ENCODE measurements at regions not wholly inside any gene's neighbourhood (a gene's known extent, or its start where the extent isn't known, plus 50 kb on each side); places are given as distances from the start of the nearest gene placed in this dataset.

- Histone ChIP-seq H3K4me1 (ENCODE audit: control insufficient read depth, insufficient read depth, low read length) (no peaks in the 10 kb centered on the region), H3K27ac (ENCODE audit: extremely low read depth, low read depth, low read length) (no peak overlapping the region), H3K9me3 (ENCODE audit: control insufficient read depth, insufficient read depth, low read depth, low read length) (peaks cover 2% of the 10 kb centered on the region; the same call in 1 of the 2 replicates), H3K36me3 (ENCODE audit: control insufficient read depth in 2 of 2, insufficient read depth in 1 of 2, low read length in 2 of 2) (no peaks in the 10 kb centered on the region), H3K4me3 (ENCODE audit: low read depth, low read length) (no peak overlapping the region)
- no peak for TF ChIP-seq ZNF138 (tag by site-specific recombination; IDR thresholded peaks at IDR 0.05; ENCODE audit: borderline replicate concordance)
- TF ChIP-seq PRDM4 (tag by site-specific recombination; IDR thresholded peaks at IDR 0.05) = no peak
- TF ChIP-seq ZNF529 (tag by site-specific recombination; IDR thresholded peaks at IDR 0.05; ENCODE audit: insufficient replicate concordance) = no peak
- TF ChIP-seq ZNF768 (tag by site-specific recombination; IDR thresholded peaks at IDR 0.05) = no peak
- TF ChIP-seq ZNF776 (tag by site-specific recombination; IDR thresholded peaks at IDR 0.05; ENCODE audit: borderline replicate concordance) = no peak
- TF ChIP-seq FEZF1 (tag by site-specific recombination; IDR thresholded peaks at IDR 0.05) = no peak
- no peak for TF ChIP-seq ZNF146 (tag by site-specific recombination; IDR thresholded peaks at IDR 0.05)
- no peak for TF ChIP-seq ZNF654 (tag by site-specific recombination; IDR thresholded peaks at IDR 0.05; ENCODE audit: low read depth)
- TF ChIP-seq ZNF600 (tag by site-specific recombination; IDR thresholded peaks at IDR 0.05) = no peak
- no peak for TF ChIP-seq ZNF623 (tag by site-specific recombination; IDR thresholded peaks at IDR 0.05)
- no peak for TF ChIP-seq EGR2 (tag by site-specific recombination; IDR thresholded peaks at IDR 0.05; ENCODE audit: low read depth)
- TF ChIP-seq ZNF23 (tag by site-specific recombination; IDR thresholded peaks at IDR 0.05; ENCODE audit: borderline replicate concordance) = no peak
- no peak for TF ChIP-seq SP7 (tag by site-specific recombination; IDR thresholded peaks at IDR 0.05)
- no peak for TF ChIP-seq MYNN (tag by site-specific recombination; IDR thresholded peaks at IDR 0.05; ENCODE audit: borderline replicate concordance)
- TF ChIP-seq KLF16 (tag by site-specific recombination; IDR thresholded peaks at IDR 0.05) = no peak
- TF ChIP-seq, protein P1, sequence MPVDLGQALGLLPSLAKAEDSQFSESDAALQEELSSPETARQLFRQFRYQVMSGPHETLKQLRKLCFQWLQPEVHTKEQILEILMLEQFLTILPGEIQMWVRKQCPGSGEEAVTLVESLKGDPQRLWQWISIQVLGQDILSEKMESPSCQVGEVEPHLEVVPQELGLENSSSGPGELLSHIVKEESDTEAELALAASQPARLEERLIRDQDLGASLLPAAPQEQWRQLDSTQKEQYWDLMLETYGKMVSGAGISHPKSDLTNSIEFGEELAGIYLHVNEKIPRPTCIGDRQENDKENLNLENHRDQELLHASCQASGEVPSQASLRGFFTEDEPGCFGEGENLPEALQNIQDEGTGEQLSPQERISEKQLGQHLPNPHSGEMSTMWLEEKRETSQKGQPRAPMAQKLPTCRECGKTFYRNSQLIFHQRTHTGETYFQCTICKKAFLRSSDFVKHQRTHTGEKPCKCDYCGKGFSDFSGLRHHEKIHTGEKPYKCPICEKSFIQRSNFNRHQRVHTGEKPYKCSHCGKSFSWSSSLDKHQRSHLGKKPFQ (tag by site-specific recombination; IDR thresholded peaks at IDR 0.05) = no peak
- no peak for TF ChIP-seq BCL11B (tag by site-specific recombination; IDR thresholded peaks at IDR 0.05; ENCODE audit: low read depth)
- ChIA-PET POLR2A (no interaction called here), CTCF (no interaction called here)
Observed at GRCh38 chrX:76957485-76957884, 489.7 kb upstream of the FGF16 start.

DNA sequence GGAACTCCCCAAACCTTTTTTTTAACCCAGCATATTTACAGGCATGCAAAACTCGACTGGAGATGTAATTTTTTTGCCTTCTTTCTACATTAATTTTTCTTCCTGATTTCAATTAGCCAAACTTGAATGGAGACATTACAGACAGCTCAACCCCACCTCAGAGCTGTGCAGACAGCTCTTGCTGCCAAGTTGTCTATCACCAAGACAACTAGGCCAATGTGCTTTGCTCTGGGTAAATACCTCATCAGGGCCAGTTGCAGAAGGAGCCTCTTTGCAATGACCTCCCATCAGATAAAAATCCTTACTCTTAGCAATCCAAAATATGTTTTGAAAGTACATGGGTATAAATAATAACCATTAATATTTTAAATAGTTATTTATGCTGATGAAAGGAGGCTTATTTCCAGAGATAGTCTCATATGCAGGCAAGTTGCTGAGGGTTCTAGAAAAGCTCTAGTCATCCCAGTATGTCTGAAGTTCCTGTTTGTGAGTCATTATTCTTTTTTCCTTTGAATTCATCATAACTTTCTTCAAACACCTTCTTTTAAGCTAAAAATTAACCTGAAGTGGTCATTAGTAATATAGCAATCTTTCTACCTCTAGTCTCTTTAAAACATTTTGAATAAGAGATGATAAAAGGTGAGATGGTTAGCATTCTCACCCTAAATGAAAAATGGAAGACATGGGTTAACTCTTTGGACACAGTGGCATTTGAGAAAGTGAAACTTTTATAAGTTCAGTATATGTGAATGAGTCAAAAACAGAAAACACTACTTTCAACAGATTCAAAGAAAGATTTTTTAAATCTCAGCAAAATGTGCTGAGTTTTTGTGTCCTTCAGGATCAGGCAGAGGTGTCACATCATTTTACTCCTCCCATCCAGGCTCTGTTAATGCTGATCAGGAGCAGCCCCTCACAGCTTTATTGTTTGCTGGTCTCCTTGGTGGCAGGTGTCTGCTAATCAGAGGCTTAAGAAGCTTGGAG lies 475.5 kb upstream of the FGF16 start:
- H3K36me3 ChIP-seq (ENCODE audit: control insufficient read depth in 2 of 2, insufficient read depth in 1 of 2, low read length in 2 of 2) = no peaks in the 10 kb centered on the region
- H3K4me1 ChIP-seq (ENCODE audit: control insufficient read depth, insufficient read depth, low read length) = no peaks in the 10 kb centered on the region
- ChIA-PET CTCF (no interaction called here), POLR2A (no interaction called here)
- H3K4me3 ChIP-seq (ENCODE audit: low read depth, low read length) = no peak overlapping the region
- no peak for TF ChIP-seq ZBTB6 (tag by site-specific recombination; IDR thresholded peaks at IDR 0.05)
- no peak for TF ChIP-seq ZNF302 (tag by site-specific recombination; IDR thresholded peaks at IDR 0.05; ENCODE audit: low read depth)
- TF ChIP-seq ZNF169 (tag by site-specific recombination; IDR thresholded peaks at IDR 0.05) = no peak
- no peak for TF ChIP-seq ZFP3 (tag by site-specific recombination; IDR thresholded peaks at IDR 0.05; ENCODE audit: low read depth)
- no peak for TF ChIP-seq ZNF596 (tag by site-specific recombination; IDR thresholded peaks at IDR 0.05)
- TF ChIP-seq ZNF549 (tag by site-specific recombination; IDR thresholded peaks at IDR 0.05) = no peak
- TF ChIP-seq ZBTB7A (tag by site-specific recombination; IDR thresholded peaks at IDR 0.05; ENCODE audit: low read depth) = no peak
- no peak overlapping the region for H3K27ac ChIP-seq (ENCODE audit: extremely low read depth, low read depth, low read length)
- H3K9me3 ChIP-seq (ENCODE audit: control insufficient read depth, insufficient read depth, low read depth, low read length) = no peaks in the 10 kb centered on the region; the same call in 1 of the 2 replicates
